ENCODE measurements at regions not wholly inside any gene's neighbourhood (a gene's known extent, or its start where the extent isn't known, plus 50 kb on each side); places are given as distances from the start of the nearest gene placed in this dataset.
"Not testable (repeated sequence)": the region's sequence is repeated elsewhere in the genome, so short reads cannot be mapped to it uniquely, and the experiment has no call there.

DNA sequence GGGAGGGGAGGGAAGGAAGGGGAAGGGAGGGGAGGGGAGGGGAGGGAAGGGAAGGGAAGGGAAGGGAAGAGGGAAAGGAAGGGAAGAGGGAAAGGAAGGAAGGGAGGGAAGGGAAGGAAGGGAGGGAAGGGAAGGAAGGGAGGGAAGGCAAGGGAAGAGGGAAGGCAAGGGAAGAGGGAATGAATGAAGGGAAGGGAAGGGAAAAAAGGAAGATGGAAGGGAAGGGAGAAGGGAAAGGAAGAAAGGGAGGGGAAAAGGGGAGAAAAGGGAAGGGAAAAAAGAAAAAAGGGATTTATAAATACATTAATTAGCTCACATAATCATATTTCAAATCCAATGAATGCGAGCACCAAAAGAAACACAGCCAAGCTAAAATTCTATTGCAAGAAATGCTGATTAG, 202.9 kb upstream of the LRRTM4 start:
- Histone ChIP-seq H3K4me1 (ENCODE audit: insufficient read depth, low read length, poor library complexity, severe bottlenecking) (no peaks in the 10 kb centered on the region), H3K4me3 (ENCODE audit: low read depth, low read length, poor library complexity, severe bottlenecking) (no peak overlapping the region), H3K27ac (ENCODE audit: low read depth, low read length, poor library complexity, severe bottlenecking) (no peak overlapping the region), H3K27me3 (replicated peaks; ENCODE audit: insufficient read depth, low read depth, low read length, poor library complexity) (no peaks in the 10 kb centered on the region), H3K36me3 (ENCODE audit: insufficient read depth, low read length, poor library complexity, severe bottlenecking) (no peaks in the 10 kb centered on the region), H3K9me3 (ENCODE audit: low read depth, low read length, poor library complexity, severe bottlenecking) (no peaks in the 10 kb centered on the region)
- ChIA-PET POLR2A (ENCODE audit: low non-redundant PET) (no interaction called here), CTCF (no interaction called here)
- BruUV-seq (replicated peaks): no TSS peak
- intact Hi-C loops (cut with micrococcal nuclease; ENCODE audit: unreplicated experiment): no loop called here
- TF ChIP-seq EZH2 (IDR thresholded peaks at IDR 0.05; ENCODE audit: borderline replicate concordance, low read depth, low read length, poor library complexity, severe bottlenecking): no peak
- TF ChIP-seq, protein P1, sequence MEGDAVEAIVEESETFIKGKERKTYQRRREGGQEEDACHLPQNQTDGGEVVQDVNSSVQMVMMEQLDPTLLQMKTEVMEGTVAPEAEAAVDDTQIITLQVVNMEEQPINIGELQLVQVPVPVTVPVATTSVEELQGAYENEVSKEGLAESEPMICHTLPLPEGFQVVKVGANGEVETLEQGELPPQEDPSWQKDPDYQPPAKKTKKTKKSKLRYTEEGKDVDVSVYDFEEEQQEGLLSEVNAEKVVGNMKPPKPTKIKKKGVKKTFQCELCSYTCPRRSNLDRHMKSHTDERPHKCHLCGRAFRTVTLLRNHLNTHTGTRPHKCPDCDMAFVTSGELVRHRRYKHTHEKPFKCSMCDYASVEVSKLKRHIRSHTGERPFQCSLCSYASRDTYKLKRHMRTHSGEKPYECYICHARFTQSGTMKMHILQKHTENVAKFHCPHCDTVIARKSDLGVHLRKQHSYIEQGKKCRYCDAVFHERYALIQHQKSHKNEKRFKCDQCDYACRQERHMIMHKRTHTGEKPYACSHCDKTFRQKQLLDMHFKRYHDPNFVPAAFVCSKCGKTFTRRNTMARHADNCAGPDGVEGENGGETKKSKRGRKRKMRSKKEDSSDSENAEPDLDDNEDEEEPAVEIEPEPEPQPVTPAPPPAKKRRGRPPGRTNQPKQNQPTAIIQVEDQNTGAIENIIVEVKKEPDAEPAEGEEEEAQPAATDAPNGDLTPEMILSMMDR (conservative IDR thresholded peaks at IDR 0.05; ENCODE audit: low read depth, low read length): no peak
- no peak for DNase-seq (ENCODE audit: low spot score)

DNA sequence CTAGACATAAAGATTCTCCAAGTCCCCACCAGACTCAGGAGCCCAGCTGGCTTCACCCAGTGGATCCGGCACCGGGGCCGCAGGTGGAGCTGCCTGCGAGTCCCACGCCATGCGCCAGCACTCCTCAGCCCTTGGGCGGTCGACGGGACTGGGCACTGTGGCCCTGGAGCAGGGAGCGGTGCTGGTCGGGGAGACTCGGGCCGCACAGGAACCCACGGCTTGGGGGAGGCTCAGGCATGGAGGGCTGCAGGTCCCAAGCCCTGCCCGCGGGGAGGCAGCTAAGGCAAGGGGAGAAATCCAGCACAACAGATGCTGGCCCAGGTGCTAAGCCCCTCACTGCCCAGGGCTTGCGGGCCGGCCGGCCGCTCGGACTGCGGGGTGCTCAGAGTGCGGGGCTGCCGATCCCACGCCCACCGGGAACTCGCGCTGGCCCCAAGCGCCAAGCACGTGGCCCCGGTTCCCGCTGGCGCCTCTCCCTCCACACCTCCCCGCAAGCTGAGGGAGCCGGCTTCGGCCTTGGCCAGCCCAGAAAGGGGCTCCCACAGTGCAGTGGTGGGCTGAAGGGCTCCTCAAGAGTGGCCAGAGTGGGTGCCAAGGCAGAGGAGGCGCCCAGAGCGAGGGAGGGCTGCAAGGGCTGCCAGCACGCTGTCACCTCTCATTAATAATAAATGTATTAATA, 212.6 kb upstream of the LRRTM4 start:
- H3K27me3 ChIP-seq (replicated peaks; ENCODE audit: insufficient read depth, low read depth, low read length, poor library complexity); H3K27ac ChIP-seq (ENCODE audit: low read depth, low read length, poor library complexity, severe bottlenecking); H3K4me3 ChIP-seq (ENCODE audit: low read depth, low read length, poor library complexity, severe bottlenecking); BruUV-seq (replicated peaks); H3K4me1 ChIP-seq (ENCODE audit: insufficient read depth, low read length, poor library complexity, severe bottlenecking); DNase-seq (ENCODE audit: low spot score); H3K9me3 ChIP-seq (ENCODE audit: low read depth, low read length, poor library complexity, severe bottlenecking); POLR2A ChIA-PET (ENCODE audit: low non-redundant PET); CTCF ChIA-PET; H3K36me3 ChIP-seq (ENCODE audit: insufficient read depth, low read length, poor library complexity, severe bottlenecking); intact Hi-C loops (cut with micrococcal nuclease; ENCODE audit: unreplicated experiment): not testable (repeated sequence)

DNA sequence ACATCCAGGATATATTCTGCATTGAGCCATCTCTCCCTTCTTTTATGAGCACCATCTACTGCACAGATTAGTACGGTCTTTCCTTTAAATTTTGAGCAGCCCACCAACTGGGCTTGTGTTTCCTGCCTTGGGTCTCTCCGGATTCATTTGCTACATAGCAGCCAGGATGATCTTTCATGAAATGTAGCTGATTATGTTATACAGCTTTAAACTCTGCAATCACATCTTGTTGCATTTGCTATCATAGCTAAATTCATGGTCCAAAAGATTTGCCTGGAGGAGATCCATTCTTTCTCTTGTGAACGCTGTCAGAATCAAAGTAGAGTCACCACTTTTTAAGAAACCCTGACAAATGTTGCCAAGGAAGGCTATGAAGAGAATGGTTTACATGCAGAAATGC, 215.1 kb upstream of the LRRTM4 start:
- POLR2A ChIA-PET (ENCODE audit: low non-redundant PET): no interaction called here
- intact Hi-C loops (cut with micrococcal nuclease; ENCODE audit: unreplicated experiment): no loop called here
- no peak for TF ChIP-seq EZH2 (IDR thresholded peaks at IDR 0.05; ENCODE audit: borderline replicate concordance, low read depth, low read length, poor library complexity, severe bottlenecking)
- TF ChIP-seq, protein P1 (conservative IDR thresholded peaks at IDR 0.05; ENCODE audit: low read depth, low read length): no peak
- Histone ChIP-seq H3K36me3 (ENCODE audit: insufficient read depth, low read length, poor library complexity, severe bottlenecking) (no peaks in the 10 kb centered on the region), H3K4me1 (ENCODE audit: insufficient read depth, low read length, poor library complexity, severe bottlenecking) (no peaks in the 10 kb centered on the region), H3K27ac (ENCODE audit: low read depth, low read length, poor library complexity, severe bottlenecking) (no peak overlapping the region), H3K27me3 (replicated peaks; ENCODE audit: insufficient read depth, low read depth, low read length, poor library complexity) (no peaks in the 10 kb centered on the region), H3K9me3 (ENCODE audit: low read depth, low read length, poor library complexity, severe bottlenecking) (no peaks in the 10 kb centered on the region), H3K4me3 (ENCODE audit: low read depth, low read length, poor library complexity, severe bottlenecking) (no peak overlapping the region)
- no TSS peak for BruUV-seq (replicated peaks)
- CTCF ChIA-PET: no interaction called here
- DNase-seq (ENCODE audit: low spot score): no peak

DNA sequence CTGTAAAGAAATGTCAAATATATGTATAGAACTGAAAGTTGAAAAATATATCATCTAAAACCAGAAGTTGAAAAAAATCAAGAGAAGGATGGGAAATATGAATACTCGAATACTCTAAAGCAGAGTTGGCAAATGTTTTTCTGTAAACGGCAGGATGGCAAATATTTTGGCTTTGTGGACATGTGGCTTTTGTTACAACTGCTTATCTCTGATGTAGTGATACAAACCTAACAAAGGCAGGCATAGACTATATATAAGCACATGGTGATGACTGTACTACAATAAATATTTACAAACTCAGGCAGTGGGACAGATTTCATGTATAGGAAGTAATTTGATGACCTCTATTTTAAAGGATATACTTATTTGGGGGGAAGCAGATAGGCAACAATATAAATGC, 224.6 kb upstream of the LRRTM4 start:
- Histone ChIP-seq H3K27ac (ENCODE audit: low read depth, low read length, poor library complexity, severe bottlenecking) (no peak overlapping the region), H3K36me3 (ENCODE audit: insufficient read depth, low read length, poor library complexity, severe bottlenecking) (no peaks in the 10 kb centered on the region), H3K9me3 (ENCODE audit: low read depth, low read length, poor library complexity, severe bottlenecking) (no peaks in the 10 kb centered on the region), H3K27me3 (replicated peaks; ENCODE audit: insufficient read depth, low read depth, low read length, poor library complexity) (no peaks in the 10 kb centered on the region), H3K4me1 (ENCODE audit: insufficient read depth, low read length, poor library complexity, severe bottlenecking) (no peaks in the 10 kb centered on the region), H3K4me3 (ENCODE audit: low read depth, low read length, poor library complexity, severe bottlenecking) (no peak overlapping the region)
- DNase-seq (ENCODE audit: low spot score): no peak
- CTCF ChIA-PET: no interaction called here
- no TSS peak for BruUV-seq (replicated peaks)
- intact Hi-C loops (cut with micrococcal nuclease; ENCODE audit: unreplicated experiment): no loop called here
- TF ChIP-seq, protein P1 (conservative IDR thresholded peaks at IDR 0.05; ENCODE audit: low read depth, low read length): no peak
- no peak for TF ChIP-seq EZH2 (IDR thresholded peaks at IDR 0.05; ENCODE audit: borderline replicate concordance, low read depth, low read length, poor library complexity, severe bottlenecking)
- POLR2A ChIA-PET (ENCODE audit: low non-redundant PET): no interaction called here

DNA sequence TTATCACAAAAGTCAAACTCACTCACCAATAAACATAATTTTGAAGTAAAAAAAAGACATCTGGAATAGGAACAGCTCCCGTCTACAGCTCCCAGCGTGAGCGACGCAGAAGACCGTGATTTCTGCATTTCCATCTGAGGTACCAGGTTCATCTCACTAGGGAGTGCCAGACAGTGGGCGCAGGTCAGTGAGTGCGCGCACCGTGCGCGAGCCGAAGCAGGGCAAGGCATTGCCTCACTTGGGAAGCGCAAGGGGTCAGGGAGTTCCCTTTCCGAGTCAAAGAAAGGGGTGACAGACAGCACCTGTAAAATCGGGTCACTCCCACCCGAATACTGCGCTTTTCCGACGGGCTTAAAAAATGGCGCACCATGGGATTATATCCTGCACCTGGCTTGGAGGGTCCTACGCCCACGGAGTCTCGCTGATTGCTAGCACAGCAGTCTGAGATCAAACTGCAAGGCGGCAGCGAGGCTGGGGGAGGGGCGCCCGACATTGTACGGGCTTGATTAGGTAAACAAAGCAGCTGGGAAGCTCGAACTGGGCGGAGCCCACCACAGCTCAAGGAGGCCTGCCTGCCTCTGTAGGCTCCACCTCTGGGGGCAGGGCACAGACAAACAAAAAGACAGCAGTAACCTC, 231.7 kb upstream of the LRRTM4 start:
- POLR2A ChIA-PET (ENCODE audit: low non-redundant PET); H3K36me3 ChIP-seq (ENCODE audit: insufficient read depth, low read length, poor library complexity, severe bottlenecking); DNase-seq (ENCODE audit: low spot score); H3K27me3 ChIP-seq (replicated peaks; ENCODE audit: insufficient read depth, low read depth, low read length, poor library complexity); H3K4me1 ChIP-seq (ENCODE audit: insufficient read depth, low read length, poor library complexity, severe bottlenecking); intact Hi-C loops (cut with micrococcal nuclease; ENCODE audit: unreplicated experiment); H3K4me3 ChIP-seq (ENCODE audit: low read depth, low read length, poor library complexity, severe bottlenecking); BruUV-seq (replicated peaks); H3K9me3 ChIP-seq (ENCODE audit: low read depth, low read length, poor library complexity, severe bottlenecking); H3K27ac ChIP-seq (ENCODE audit: low read depth, low read length, poor library complexity, severe bottlenecking); CTCF ChIA-PET: not testable (repeated sequence)

Measured in A673 (cell line).